SK-N-SH (cell line): ENCODE measurements at regions not wholly inside any gene's neighbourhood (a gene's known extent, or its start where the extent isn't known, plus 50 kb on each side); places are given as distances from the start of the nearest gene placed in this dataset.

ENCODE experiments used
- CTCF ChIA-PET: fragments of 300-600, 350-600 bp; formaldehyde crosslinking; extraction: SDS; loops from one replicate; lab custom pipeline; 2021; lab: Yijun Ruan, JAX
- POLR2A ChIA-PET: fragments of 350-600 bp; sonication (Branson Sonifier 250); formaldehyde crosslinking; extraction: SDS; loops from one replicate; lab custom pipeline; 2020; ENCODE audit warnings: antibody characterized with exemption, inconsistent platforms; lab: Yijun Ruan, JAX
- DNase-seq: peaks from one replicate; pipeline ENCODE4 v3.0.0; 2012
- H2AFZ ChIP-seq: fragments of 200-600 bp; sonication (generic); 2 replicates; pipeline ENCODE4 v1.8.1; 2016; ENCODE audit warnings: antibody characterized with exemption, mild to moderate bottlenecking, low read depth
- H3F3A ChIP-seq: fragments of 200-600 bp; sonication (generic); replicated peaks from 2 replicates; pipeline ENCODE3; 2016; ENCODE audit warnings: antibody characterized with exemption, mild to moderate bottlenecking; ENCODE audit not compliant: insufficient read depth
- H3K27ac ChIP-seq, 2 experiments: fragments of 200-500 bp in 1 of 2; fragments of 200-600 bp in 1 of 2; sonication (Bioruptor generic) in 1 of 2; sonication (generic), shearing (Covaris generic) in 1 of 2; 2 replicates each; pipeline versions ENCODE4 v1.5.1 to v1.6.1; 2014 to 2016; ENCODE audit warnings: low read depth in 2 of 2, inconsistent platforms in 1 of 2, low read length in 1 of 2, mild to moderate bottlenecking in 1 of 2, mixed read lengths in 1 of 2
- H3K27me3 ChIP-seq: fragments of 200-600 bp; sonication (generic), shearing (Covaris generic); 2 replicates; pipeline ENCODE4 v1.6.1; 2016; ENCODE audit warnings: mixed run types; ENCODE audit not compliant: insufficient read depth
- H3K36me3 ChIP-seq, 2 experiments: fragments of 200-500 bp in 1 of 2; fragments of 200-600 bp in 1 of 2; sonication (Bioruptor generic) in 1 of 2; sonication (generic) in 1 of 2; replicated peaks in 1 of 2; 2 replicates each; pipeline versions ENCODE3 to v1.5.1; 2014 to 2016; ENCODE audit warnings: low read length in 1 of 2, mild to moderate bottlenecking in 1 of 2; ENCODE audit not compliant: insufficient read depth in 2 of 2, control insufficient read depth in 1 of 2
- H3K4me1 ChIP-seq, 2 experiments: fragments of 200-500 bp in 1 of 2; fragments of 200-600 bp in 1 of 2; sonication (Bioruptor generic) in 1 of 2; sonication (generic), shearing (Covaris generic) in 1 of 2; 2 replicates each; pipeline versions ENCODE4 v1.5.1 to v1.6.1; 2014 to 2016; ENCODE audit warnings: low read depth in 1 of 2, low read length in 1 of 2, mixed run types in 1 of 2; ENCODE audit not compliant: insufficient read depth in 2 of 2, control insufficient read depth in 1 of 2
- H3K4me2 ChIP-seq: fragments of 200-600 bp; sonication (generic), shearing (Covaris generic); 2 replicates; pipeline ENCODE4 v1.6.1; 2017; ENCODE audit warnings: mixed run types
- H3K4me3 ChIP-seq, 2 experiments: fragments of 200-500 bp in 1 of 2; fragments of 200-600 bp in 1 of 2; sonication (Bioruptor generic) in 1 of 2; sonication (generic), shearing (Covaris generic) in 1 of 2; 2 replicates each; pipeline versions ENCODE4 v1.5.1 to v1.8.1; 2014 to 2016; ENCODE audit warnings: low read depth in 2 of 2, inconsistent platforms in 1 of 2, low read length in 1 of 2, mild to moderate bottlenecking in 1 of 2, mixed read lengths in 1 of 2, moderate library complexity in 1 of 2
- H3K79me2 ChIP-seq: fragments of 200-600 bp; sonication (generic); 2 replicates; pipeline ENCODE4 v1.8.1; 2017; ENCODE audit warnings: mild to moderate bottlenecking; ENCODE audit not compliant: insufficient read depth
- H3K9ac ChIP-seq: fragments of 200-600 bp; sonication (generic); 2 replicates; pipeline ENCODE4 v1.6.1; 2017; ENCODE audit warnings: mixed run types
- H3K9me2 ChIP-seq: fragments of 200-600 bp; sonication (generic); 2 replicates; pipeline ENCODE4 v1.6.1; 2017; ENCODE audit warnings: mixed run types
- H3K9me3 ChIP-seq: fragments of 200-600 bp; sonication (generic); 2 replicates; pipeline ENCODE4 v1.6.1; 2017; ENCODE audit warnings: mixed run types, mild to moderate bottlenecking, moderate library complexity
- H4K20me1 ChIP-seq: fragments of 200-600 bp; sonication (generic); 2 replicates; pipeline ENCODE4 v1.6.1; 2017; ENCODE audit warnings: mild to moderate bottlenecking, mixed run types; ENCODE audit not compliant: insufficient read depth
- CHD2 ChIP-seq: fragments of 150-350 bp; IDR thresholded peaks from 2 replicates; pipeline ENCODE4 v1.6.1; 2018; ENCODE audit warnings: low read length; ENCODE audit not compliant: partially characterized antibody
- ELF1 ChIP-seq: IDR thresholded peaks from 2 replicates; pipeline ENCODE4 v1.4.0; 2012
- FOXJ3 ChIP-seq: sonication (generic); formaldehyde crosslinking; IDR thresholded peaks from 2 replicates; pipeline ENCODE4 v1.5.1; 2020; ENCODE audit warnings: mild to moderate bottlenecking, missing genetic modification reagents
- FOXM1 ChIP-seq: IDR thresholded peaks from 2 replicates; pipeline ENCODE4 v1.4.0; 2012; ENCODE audit warnings: low read depth, mild to moderate bottlenecking
- MAX ChIP-seq: IDR thresholded peaks from 2 replicates; pipeline ENCODE4 v1.4.0; 2012; ENCODE audit warnings: low read depth
- MEF2A ChIP-seq: IDR thresholded peaks from 2 replicates; pipeline ENCODE4 v1.4.0; 2012; ENCODE audit warnings: low read depth, borderline replicate concordance
- NFIC ChIP-seq: IDR thresholded peaks from 2 replicates; pipeline ENCODE4 v1.4.0; 2012; ENCODE audit warnings: borderline replicate concordance
- NRF1 ChIP-seq: IDR thresholded peaks from 2 replicates; pipeline ENCODE4 v1.6.1; 2012; ENCODE audit warnings: low read depth, mild to moderate bottlenecking, low read length
- POLR2AphosphoS5 ChIP-seq: IDR thresholded peaks from 2 replicates; pipeline ENCODE4 v1.6.1; 2012; ENCODE audit warnings: low read depth, low read length
- RCOR1 ChIP-seq: fragments of 150-350 bp; IDR thresholded peaks from 2 replicates; pipeline ENCODE4 v1.6.1; 2017; ENCODE audit warnings: antibody characterized with exemption, low read length
- RFX5 ChIP-seq: IDR thresholded peaks from 2 replicates; pipeline ENCODE4 v1.6.1; 2012; ENCODE audit warnings: mild to moderate bottlenecking, improper control_type of control experiment, low read length
- SIN3A ChIP-seq: IDR thresholded peaks from 2 replicates; pipeline ENCODE4 v1.6.1; 2012; ENCODE audit warnings: low read depth, mild to moderate bottlenecking, low read length, moderate library complexity, borderline replicate concordance
- SMC3 ChIP-seq: IDR thresholded peaks from 2 replicates; pipeline ENCODE4 v1.6.1; 2012; ENCODE audit warnings: low read depth, low read length, improper control_type of control experiment
- TEAD4 ChIP-seq: IDR thresholded peaks from 2 replicates; pipeline ENCODE4 v1.4.0; 2012; ENCODE audit warnings: mild to moderate bottlenecking, borderline replicate concordance; ENCODE audit not compliant: insufficient read depth
- USF1 ChIP-seq: IDR thresholded peaks from 2 replicates; pipeline ENCODE4 v1.4.0; 2012; ENCODE audit warnings: low read depth, borderline replicate concordance
- USF2 ChIP-seq: fragments of 150-350 bp; IDR thresholded peaks from 2 replicates; pipeline ENCODE4 v1.6.1; 2017; ENCODE audit warnings: antibody characterized with exemption, low read length, low read depth, borderline replicate concordance
- YY1 ChIP-seq: IDR thresholded peaks from 2 replicates; pipeline ENCODE4 v1.4.0; 2012; ENCODE audit warnings: low read depth, mild to moderate bottlenecking
- WGBS: methylation state at CpG from one replicate; pipeline ENCODE4 v1.1.6; 2017; ENCODE audit warnings: low lambda C conversion rate; 5-methylcytosine and 5-hydroxymethylcytosine counted together

- TF ChIP-seq SIN3A = no peak
Observed at GRCh38 chr10:64067009-64067606, 545.9 kb downstream of the REEP3 start (continued).

GRCh38 chr10:64067859-64068258 lies 546.7 kb downstream of the REEP3 start:
- Histone ChIP-seq H2AFZ (no peak overlapping the region), H3K4me3 (no peak overlapping the region), H3K36me3 (no peaks in the 10 kb centered on the region), H3K4me2 (no peak overlapping the region), H3K9me3 (no peaks in the 10 kb centered on the region), H3K79me2 (no peaks in the 10 kb centered on the region), H4K20me1 (no peaks in the 10 kb centered on the region), H3K9me2 (no peaks in the 10 kb centered on the region), H3F3A (no peaks in the 10 kb centered on the region), H3K4me1 (no peaks in the 10 kb centered on the region), H3K27ac (no peak overlapping the region), H3K27me3 (no peaks in the 10 kb centered on the region), H3K9ac (no peak overlapping the region)
- no peak for DNase-seq
- CTCF ChIA-PET = interaction anchor here (1.1 kb wide), 1 partner anchor 201 kb away, joined by 3 read pairs; no protein-coding TSS in a partner anchor
- WGBS = 52% methylated on average over 2 of the region's 2 CpGs
- TF ChIP-seq FOXM1 = no peak
- no peak for TF ChIP-seq SMC3
- POLR2A ChIA-PET = no interaction called here

- 43% methylated on average over 1 of the region's 1 CpG for WGBS
- H4K20me1 ChIP-seq = no peaks in the 10 kb centered on the region
- H3K9ac ChIP-seq = no peak overlapping the region
- H3K4me2 ChIP-seq = no peak overlapping the region
- H3K4me3 ChIP-seq = no peak overlapping the region
- no peaks in the 10 kb centered on the region for H3K79me2 ChIP-seq
- no peak for DNase-seq
- no peak overlapping the region for H2AFZ ChIP-seq
- H3K27me3 ChIP-seq = no peaks in the 10 kb centered on the region
- H3K9me2 ChIP-seq = no peaks in the 10 kb centered on the region
- H3K9me3 ChIP-seq = no peaks in the 10 kb centered on the region
- no peak for TF ChIP-seq FOXJ3
- TF ChIP-seq CHD2 = no peak
- no peak for TF ChIP-seq USF2
- TF ChIP-seq ELF1 = no peak
- TF ChIP-seq YY1 = no peak
- TF ChIP-seq NRF1 = no peak
- no peak for TF ChIP-seq MAX
- TF ChIP-seq FOXM1 = no peak
- no peak for TF ChIP-seq MEF2A
- TF ChIP-seq NFIC = no peak
- TF ChIP-seq RCOR1 = no peak
- no peak for TF ChIP-seq RFX5
- no peak for TF ChIP-seq USF1
- no peak for TF ChIP-seq POLR2AphosphoS5
- no peak for TF ChIP-seq TEAD4
- H3K4me1 ChIP-seq = no peaks in the 10 kb centered on the region
- CTCF ChIA-PET = interaction anchor here (1.0 kb wide), 1 partner anchor 203 kb away, joined by 4 read pairs; no protein-coding TSS in a partner anchor
- no peaks in the 10 kb centered on the region for H3F3A ChIP-seq
- no peaks in the 10 kb centered on the region for H3K36me3 ChIP-seq
- H3K27ac ChIP-seq = no peak overlapping the region
- POLR2A ChIA-PET = no interaction called here
Observed at GRCh38 chr10:64070241-64070640, 549.0 kb downstream of the REEP3 start.
